ENCODE measurements at regions not wholly inside any gene's neighbourhood (a gene's known extent, or its start where the extent isn't known, plus 50 kb on each side); places are given as distances from the start of the nearest gene placed in this dataset.

DNA sequence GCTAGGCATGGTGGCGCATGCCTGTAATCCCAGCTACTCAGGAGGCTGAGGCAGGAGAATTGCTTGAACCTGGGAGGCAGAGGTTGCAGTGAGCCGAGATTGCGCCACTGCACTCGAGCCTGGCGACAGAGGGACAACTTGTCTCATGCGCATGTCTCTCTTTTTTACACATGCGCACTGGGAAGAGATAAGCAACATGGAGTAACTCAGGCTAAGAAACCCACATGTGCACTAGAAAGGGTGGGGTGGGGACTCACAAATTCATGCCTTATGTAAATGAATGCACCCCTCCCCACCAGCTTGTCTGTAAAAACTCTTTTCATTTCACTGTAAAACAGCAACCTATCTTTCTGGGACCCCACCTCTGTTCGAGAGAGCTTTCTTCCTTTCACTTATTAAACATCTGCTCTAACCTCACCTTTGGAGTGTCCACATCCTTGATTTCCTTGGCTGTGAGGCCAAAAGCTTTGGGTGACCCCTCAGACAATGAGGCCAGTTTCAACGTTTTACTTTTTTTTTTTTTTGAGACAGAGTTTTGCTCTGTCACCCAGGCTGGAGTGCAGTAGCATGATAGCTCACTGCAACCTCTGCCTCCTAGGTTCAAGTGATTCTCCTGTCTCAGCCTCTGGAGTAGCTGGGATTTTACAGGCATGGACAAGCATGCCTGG is 91.6 kb upstream of the RMP24 start:
- H4K20me1 ChIP-seq (replicated peaks; ENCODE audit: control insufficient read depth, extremely low read depth, insufficient read depth, low read length), result no peaks in the 10 kb centered on the region
- no peaks in the 10 kb centered on the region for H3K79me2 ChIP-seq (ENCODE audit: control insufficient read depth, insufficient read depth, low read length)
- ChIA-PET POLR2A (no interaction called here), CTCF (interaction anchor here (1.3 kb wide), 1 partner anchor 16 kb away, joined by 3 read pairs; no protein-coding TSS in a partner anchor)
- H3K9ac ChIP-seq (replicated peaks; ENCODE audit: extremely low read depth, insufficient read depth, low read length), result no peak overlapping the region
- no peaks in the 10 kb centered on the region for H3K9me1 ChIP-seq (replicated peaks; ENCODE audit: control insufficient read depth, extremely low read depth, insufficient read depth, low read length)
- no peak overlapping the region for H3K4me3 ChIP-seq (replicated peaks in 1 of 3; ENCODE audit: insufficient read depth in 1 of 3, low read depth in 1 of 3, low read length in 3 of 3)
- FAIRE-seq (no peak), DNase-seq (ENCODE audit: low read depth, low spot score) (no peak)
- H3K36me3 ChIP-seq (ENCODE audit: control insufficient read depth in 2 of 2, extremely low read depth in 1 of 2, insufficient read depth in 2 of 2, low read length in 2 of 2), result no peaks in the 10 kb centered on the region
- intact Hi-C loops (cut with micrococcal nuclease) (no loop called here), dilution Hi-C loops (cut with MboI; ENCODE audit: extremely low pct_ligation_motif_present, low sequenced_read_pairs) (no loop called here)
- peaks cover 3 to 9% of the 10 kb centered on the region in 2 experiments for H3K27me3 ChIP-seq (ENCODE audit: control insufficient read depth in 2 of 2, insufficient read depth in 2 of 2, low read length in 2 of 2)
- no peak for TF ChIP-seq GATA2 (IDR thresholded peaks at IDR 0.05; ENCODE audit: insufficient read depth, insufficient read length, low read depth, low read length)
- no peak for TF ChIP-seq EZH2 (IDR thresholded peaks at IDR 0.05; ENCODE audit: borderline replicate concordance, low read depth, low read length, severe bottlenecking)
- TF ChIP-seq MYC (IDR thresholded peaks at IDR 0.05; ENCODE audit: low read depth, low read length), result no peak
- TF ChIP-seq, protein P1, sequence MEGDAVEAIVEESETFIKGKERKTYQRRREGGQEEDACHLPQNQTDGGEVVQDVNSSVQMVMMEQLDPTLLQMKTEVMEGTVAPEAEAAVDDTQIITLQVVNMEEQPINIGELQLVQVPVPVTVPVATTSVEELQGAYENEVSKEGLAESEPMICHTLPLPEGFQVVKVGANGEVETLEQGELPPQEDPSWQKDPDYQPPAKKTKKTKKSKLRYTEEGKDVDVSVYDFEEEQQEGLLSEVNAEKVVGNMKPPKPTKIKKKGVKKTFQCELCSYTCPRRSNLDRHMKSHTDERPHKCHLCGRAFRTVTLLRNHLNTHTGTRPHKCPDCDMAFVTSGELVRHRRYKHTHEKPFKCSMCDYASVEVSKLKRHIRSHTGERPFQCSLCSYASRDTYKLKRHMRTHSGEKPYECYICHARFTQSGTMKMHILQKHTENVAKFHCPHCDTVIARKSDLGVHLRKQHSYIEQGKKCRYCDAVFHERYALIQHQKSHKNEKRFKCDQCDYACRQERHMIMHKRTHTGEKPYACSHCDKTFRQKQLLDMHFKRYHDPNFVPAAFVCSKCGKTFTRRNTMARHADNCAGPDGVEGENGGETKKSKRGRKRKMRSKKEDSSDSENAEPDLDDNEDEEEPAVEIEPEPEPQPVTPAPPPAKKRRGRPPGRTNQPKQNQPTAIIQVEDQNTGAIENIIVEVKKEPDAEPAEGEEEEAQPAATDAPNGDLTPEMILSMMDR (IDR thresholded peaks at IDR 0.05; ENCODE audit: extremely low read depth in 1 of 2, insufficient read depth in 1 of 2, low read depth in 1 of 2, low read length in 2 of 2), result no peak
- TF ChIP-seq POLR2AphosphoS5 (IDR thresholded peaks at IDR 0.05; ENCODE audit: insufficient read depth, low read depth, low read length), result no peak
- TF ChIP-seq FOS (IDR thresholded peaks at IDR 0.05; ENCODE audit: borderline replicate concordance, insufficient read depth, low read length), result no peak
- TF ChIP-seq, protein P2, sequence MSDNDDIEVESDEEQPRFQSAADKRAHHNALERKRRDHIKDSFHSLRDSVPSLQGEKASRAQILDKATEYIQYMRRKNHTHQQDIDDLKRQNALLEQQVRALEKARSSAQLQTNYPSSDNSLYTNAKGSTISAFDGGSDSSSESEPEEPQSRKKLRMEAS (IDR thresholded peaks at IDR 0.05; ENCODE audit: insufficient read depth, insufficient read length), result no peak
- TF ChIP-seq POLR2A (IDR thresholded peaks at IDR 0.05; ENCODE audit: low read depth, low read length), result no peak
- no peak overlapping the region for H3K27ac ChIP-seq (ENCODE audit: insufficient read depth, low read depth, low read length)
- no TSS peak for BruUV-seq (replicated peaks)
- no peak overlapping the region for H3K4me2 ChIP-seq (ENCODE audit: insufficient read depth, low read length)
- H3K4me1 ChIP-seq (ENCODE audit: control insufficient read depth, extremely low read depth, insufficient read depth, low read length), result no peaks in the 10 kb centered on the region
- no peak overlapping the region for H2AFZ ChIP-seq (ENCODE audit: low read depth, low read length)
- H3K9me3 ChIP-seq (replicated peaks; ENCODE audit: control insufficient read depth, insufficient read depth, low read length), result no peaks in the 10 kb centered on the region

Measured in endothelial cell of umbilical vein (primary cell).